ENCODE measurements at regions not wholly inside any gene's neighbourhood (a gene's known extent, or its start where the extent isn't known, plus 50 kb on each side); places are given as distances from the start of the nearest gene placed in this dataset.
"Not testable (repeated sequence)": the region's sequence is repeated elsewhere in the genome, so short reads cannot be mapped to it uniquely, and the experiment has no call there.

GRCh38 chr4:173091362-173091761, 77.2 kb upstream of the GALNT7 start:
- no peak for DNase-seq (ENCODE audit: low read depth)

GRCh38 chr4:173091958-173092357, 76.7 kb upstream of the GALNT7 start:
- DNase-seq (ENCODE audit: low read depth) = no peak

- no peak for DNase-seq (ENCODE audit: low read depth)
Measured at GRCh38 chr4:173093361-173093760, 75.2 kb upstream of the GALNT7 start.

GRCh38 chr4:173094739-173095421, 73.7 kb upstream of the GALNT7 start:
- DNase-seq (ENCODE audit: low read depth) = no peak

GRCh38 chr4:173099447-173099846, 69.2 kb upstream of the GALNT7 start:
- not testable (repeated sequence) for DNase-seq (ENCODE audit: low read depth)

GRCh38 chr4:173111031-173111430, 57.6 kb upstream of the GALNT7 start:
- no peak for DNase-seq (ENCODE audit: low read depth)

GRCh38 chr4:173117430-173117829, 51.2 kb upstream of the GALNT7 start:
- peak; percentile 11 for DNase-seq (ENCODE audit: low read depth)
